Spleen (tissue), 11 donors: ENCODE measurements at regions not wholly inside any gene's neighbourhood (a gene's known extent, or its start where the extent isn't known, plus 50 kb on each side); places are given as distances from the start of the nearest gene placed in this dataset.

ENCODE experiments used
- DNase-seq: peaks from one replicate; pipeline ENCODE4 v3.0.0-alpha.2; 2020
- H3K27ac ChIP-seq, 8 donors: fragments of 200-600 bp; sonication (generic) in 7 of 8; 1 replicate in 4 of 8; 2 replicates in 4 of 8; pipeline versions ENCODE4 v1.5.0 to v1.8.0; 2016 to 2021; ENCODE audit warnings: inconsistent platforms in 4 of 8, mild to moderate bottlenecking in 4 of 8, moderate library complexity in 1 of 8
- H3K27me3 ChIP-seq, 7 donors: fragments of 200-600 bp; sonication (generic) in 6 of 7; replicated peaks in 1 of 7; 1 replicate in 4 of 7; 2 replicates in 3 of 7; pipeline versions ENCODE4 v1.5.0 to v1.8.0; 2016 to 2021; ENCODE audit warnings: inconsistent platforms in 3 of 7, mild to moderate bottlenecking in 1 of 7
- H3K36me3 ChIP-seq, 6 donors: fragments of 200-600 bp; sonication (generic) in 5 of 6; 1 replicate in 4 of 6; 2 replicates in 2 of 6; pipeline versions ENCODE4 v1.5.0 to v1.8.0; 2016 to 2021; ENCODE audit warnings: inconsistent platforms in 2 of 6
- H3K4me1 ChIP-seq, 6 donors: fragments of 200-600 bp; sonication (generic) in 5 of 6; 1 replicate in 3 of 6; 2 replicates in 3 of 6; pipeline versions ENCODE4 v1.5.0 to v1.8.0; 2016 to 2021; ENCODE audit warnings: inconsistent platforms in 3 of 6
- H3K4me3 ChIP-seq, 8 donors: fragments of 200-600 bp; sonication (generic) in 7 of 8; 1 replicate in 4 of 8; 2 replicates in 4 of 8; pipeline versions ENCODE4 v1.5.0 to v1.8.0; 2016 to 2021; ENCODE audit warnings: inconsistent platforms in 4 of 8, mild to moderate bottlenecking in 4 of 8, moderate library complexity in 2 of 8
- H3K9me3 ChIP-seq, 8 donors: fragments of 200-600 bp; sonication (generic) in 7 of 8; 1 replicate in 4 of 8; 2 replicates in 4 of 8; pipeline versions ENCODE4 v1.5.0 to v1.8.0; 2016 to 2021; ENCODE audit warnings: inconsistent platforms in 4 of 8
- CTCF ChIP-seq, 11 experiments: fragments of 200-600 bp in 7 of 11; fragments of 450-650 bp in 4 of 11; sonication (generic) in 4 of 11; IDR thresholded peaks in 8 of 11; conservative IDR thresholded peaks in 3 of 11; 1 replicate in 7 of 11; 2 replicates in 4 of 11; pipeline versions ENCODE4 v1.4.0 to v1.8.0; 2016 to 2021; ENCODE audit warnings: antibody characterized with exemption in 11 of 11, inconsistent platforms in 4 of 11, mild to moderate bottlenecking in 1 of 11
- POLR2A ChIP-seq, 3 donors: fragments of 450-650 bp; IDR thresholded peaks; one replicate each; pipeline ENCODE4 v1.5.1; 2017; ENCODE audit warnings: antibody characterized with exemption in 3 of 3, mild to moderate bottlenecking in 1 of 3
- POLR2AphosphoS5 ChIP-seq, 3 donors: sonication (generic); formaldehyde crosslinking; IDR thresholded peaks; one replicate each; pipeline ENCODE4 v1.5.1; 2017; ENCODE audit warnings: antibody characterized with exemption in 3 of 3
- WGBS, 5 donors: extraction: QIAGEN DNeasy Blood & Tissue Kit in 3 of 5; methylation state at CpG; one replicate each; pipeline versions ENCODE4 v1.1.5 to v1.1.7; 2013 to 2018; 5-methylcytosine and 5-hydroxymethylcytosine counted together
- intact Hi-C: fragments of 100-400 bp; cut with DNase I; formaldehyde crosslinking; loops from one replicate; pipeline ENCODE4 v1.15.0; 2023; ENCODE audit warnings: low total_unique reads
- donor health status: healthy with polysubstance abuse.
- donor health status: DM: no; HTN: no; CAD: no; lungs with moderate emphysema.
- donor health status: DM: no; HTN: no; CAD: no.
- donor health status: Bipolar disorder and iron deficiency.
- donor health status: healthy.
- donor health status: DM: no; HTN: no; CAD: no.
- donor health status: DM: yes; HTN: yes; CAD: no.

- H3K9me3 ChIP-seq = no peaks in the 10 kb centered on the region
- H3K27me3 ChIP-seq = peaks cover 0 to 48% (median 0%) of the 10 kb centered on the region in 7 donors
- DNase-seq = no peak
- WGBS, 5 donors = 60 to 77% (median 63%) methylated on average over 9 of the region's 9 CpGs
- H3K4me3 ChIP-seq = no peak overlapping the region
- no peak overlapping the region for H3K27ac ChIP-seq
- intact Hi-C loops = no loop called here
- H3K4me1 ChIP-seq = no peaks in the 10 kb centered on the region
- no peaks in the 10 kb centered on the region for H3K36me3 ChIP-seq
- TF ChIP-seq POLR2AphosphoS5 (IDR thresholded peaks at IDR 0.05) = no peak
Measured at GRCh38 chr2:862731-863466, 87.8 kb upstream of the SNTG2 start.

GRCh38 chr2:862355-862687 is 88.3 kb upstream of the SNTG2 start:
- Histone ChIP-seq H3K9me3 (no peaks in the 10 kb centered on the region), H3K4me1 (no peaks in the 10 kb centered on the region), H3K27me3 (peaks cover 0 to 48% (median 0%) of the 10 kb centered on the region in 7 donors), H3K36me3 (no peaks in the 10 kb centered on the region), H3K4me3 (no peak overlapping the region), H3K27ac (no peak overlapping the region)
- no peak for TF ChIP-seq CTCF (IDR thresholded peaks at IDR 0.05 in 8 of 11, conservative IDR thresholded peaks at IDR 0.05 in 3 of 11)
- no peak for TF ChIP-seq POLR2A (IDR thresholded peaks at IDR 0.05)
- TF ChIP-seq POLR2AphosphoS5 (IDR thresholded peaks at IDR 0.05) = no peak
- WGBS, 5 donors = 75 to 83% (median 81%) methylated on average over 17 of the region's 17 CpGs
- DNase-seq = no peak
- intact Hi-C loops = no loop called here

GRCh38 chr2:861655-862354 is 88.8 kb upstream of the SNTG2 start:
- Histone ChIP-seq H3K36me3 (no peaks in the 10 kb centered on the region), H3K4me1 (no peaks in the 10 kb centered on the region), H3K9me3 (no peaks in the 10 kb centered on the region), H3K27ac (no peak overlapping the region), H3K27me3 (peaks cover 0 to 47% (median 0%) of the 10 kb centered on the region in 7 donors), H3K4me3 (no peak overlapping the region)
- WGBS, 5 donors = 57 to 73% (median 68%) methylated on average over 23 to 24 of the region's 24 CpGs
- no peak for DNase-seq
- intact Hi-C loops = no loop called here
- no peak for TF ChIP-seq POLR2AphosphoS5 (IDR thresholded peaks at IDR 0.05)
- no peak for TF ChIP-seq POLR2A (IDR thresholded peaks at IDR 0.05)
- no peak for TF ChIP-seq CTCF (IDR thresholded peaks at IDR 0.05 in 8 of 11, conservative IDR thresholded peaks at IDR 0.05 in 3 of 11)

- Histone ChIP-seq H3K4me3 (no peak overlapping the region), H3K4me1 (peaks cover 0 to 14% (median 0%) of the 10 kb centered on the region in 6 donors), H3K9me3 (no peaks in the 10 kb centered on the region), H3K36me3 (no peaks in the 10 kb centered on the region), H3K27ac (no peak overlapping the region), H3K27me3 (peaks cover 0 to 33% (median 0%) of the 10 kb centered on the region in 7 donors)
- no peak for DNase-seq
- no peak for TF ChIP-seq CTCF (IDR thresholded peaks at IDR 0.05 in 8 of 11, conservative IDR thresholded peaks at IDR 0.05 in 3 of 11)
- no peak for TF ChIP-seq POLR2AphosphoS5 (IDR thresholded peaks at IDR 0.05)
- no peak for TF ChIP-seq POLR2A (IDR thresholded peaks at IDR 0.05)
- WGBS, 5 donors = 69 to 80% (median 69%) methylated on average over 14 of the region's 14 CpGs
- intact Hi-C loops = no loop called here
Measured at GRCh38 chr2:860259-860855, 90.3 kb upstream of the SNTG2 start.
